GM19372 (cell line): ENCODE measurements at regions not wholly inside any gene's neighbourhood (a gene's known extent, or its start where the extent isn't known, plus 50 kb on each side); places are given as distances from the start of the nearest gene placed in this dataset.

Experiments used
- ATAC-seq: cut with Tn5 transposase; IDR thresholded peaks from one replicate; pipeline ENCODE4 v1.9.1; 2021; ENCODE audit warnings: mild to moderate bottlenecking, low read depth, moderate library complexity; ENCODE audit not compliant: unreplicated experiment

GRCh38 chr6:126145351-126145750 lies 159.0 kb downstream of the TRMT11 start:
- ATAC-seq, result no peak

GRCh38 chr6:126147291-126147815 lies 161.0 kb downstream of the TRMT11 start:
- no peak for ATAC-seq

GRCh38 chr6:126148853-126149252 lies 162.5 kb downstream of the TRMT11 start:
- ATAC-seq, result no peak

- ATAC-seq, result no peak
Measured at GRCh38 chr6:126152372-126152745, 166.0 kb downstream of the TRMT11 start.

GRCh38 chr6:126153661-126154060 lies 167.3 kb downstream of the TRMT11 start:
- ATAC-seq, result no peak

GRCh38 chr6:126156973-126157372 lies 170.6 kb downstream of the TRMT11 start:
- ATAC-seq, result peak; percentile 92

GRCh38 chr6:126167726-126168125 lies 172.2 kb upstream of the CENPW start:
- no peak for ATAC-seq

GRCh38 chr6:126170433-126170832 lies 169.5 kb upstream of the CENPW start:
- no peak for ATAC-seq

- ATAC-seq, result peak; percentile 78
Measured at GRCh38 chr6:126170978-126171382, 168.9 kb upstream of the CENPW start.

- ATAC-seq, result no peak
Measured at GRCh38 chr6:126172131-126172530, 167.8 kb upstream of the CENPW start.

GRCh38 chr6:126173265-126173664 lies 166.7 kb upstream of the CENPW start:
- no peak for ATAC-seq

- no peak for ATAC-seq
Measured at GRCh38 chr6:126174697-126175096, 165.2 kb upstream of the CENPW start.

- ATAC-seq, result no peak
Measured at GRCh38 chr6:126175251-126175650, 164.7 kb upstream of the CENPW start.

- ATAC-seq, result no peak
Measured at GRCh38 chr6:126176282-126176681, 163.6 kb upstream of the CENPW start.

- ATAC-seq, result no peak
Measured at GRCh38 chr6:126180585-126180984, 159.3 kb upstream of the CENPW start.

- ATAC-seq, result no peak
Measured at GRCh38 chr6:126181173-126181741, 158.7 kb upstream of the CENPW start.

GRCh38 chr6:126181890-126182289 lies 158.0 kb upstream of the CENPW start:
- ATAC-seq, result no peak

- ATAC-seq, result no peak
Measured at GRCh38 chr6:126182650-126183311, 157.1 kb upstream of the CENPW start.

- ATAC-seq, result no peak
Measured at GRCh38 chr6:126185774-126186173, 154.1 kb upstream of the CENPW start.

- no peak for ATAC-seq
Measured at GRCh38 chr6:126188279-126188909, 151.5 kb upstream of the CENPW start.

- ATAC-seq, result no peak
Measured at GRCh38 chr6:126195625-126196236, 144.2 kb upstream of the CENPW start.
